ENCODE measurements at regions not wholly inside any gene's neighbourhood (a gene's known extent, or its start where the extent isn't known, plus 50 kb on each side); places are given as distances from the start of the nearest gene placed in this dataset.

- no peak overlapping the region for H3K4me2 ChIP-seq (ENCODE audit: low read length)
- no peaks in the 10 kb centered on the region for H3K36me3 ChIP-seq (replicated peaks; ENCODE audit: low read depth, low read length)
- H2AFZ ChIP-seq (ENCODE audit: low read depth, low read length), result no peak overlapping the region
- no peaks in the 10 kb centered on the region for H3K79me2 ChIP-seq (ENCODE audit: low read length)
- H4K20me1 ChIP-seq (ENCODE audit: insufficient read depth, low read length), result no peaks in the 10 kb centered on the region
- no peak for TF ChIP-seq EZH2phosphoT487 (IDR thresholded peaks at IDR 0.05; ENCODE audit: low read depth)
- TF ChIP-seq, protein P1, sequence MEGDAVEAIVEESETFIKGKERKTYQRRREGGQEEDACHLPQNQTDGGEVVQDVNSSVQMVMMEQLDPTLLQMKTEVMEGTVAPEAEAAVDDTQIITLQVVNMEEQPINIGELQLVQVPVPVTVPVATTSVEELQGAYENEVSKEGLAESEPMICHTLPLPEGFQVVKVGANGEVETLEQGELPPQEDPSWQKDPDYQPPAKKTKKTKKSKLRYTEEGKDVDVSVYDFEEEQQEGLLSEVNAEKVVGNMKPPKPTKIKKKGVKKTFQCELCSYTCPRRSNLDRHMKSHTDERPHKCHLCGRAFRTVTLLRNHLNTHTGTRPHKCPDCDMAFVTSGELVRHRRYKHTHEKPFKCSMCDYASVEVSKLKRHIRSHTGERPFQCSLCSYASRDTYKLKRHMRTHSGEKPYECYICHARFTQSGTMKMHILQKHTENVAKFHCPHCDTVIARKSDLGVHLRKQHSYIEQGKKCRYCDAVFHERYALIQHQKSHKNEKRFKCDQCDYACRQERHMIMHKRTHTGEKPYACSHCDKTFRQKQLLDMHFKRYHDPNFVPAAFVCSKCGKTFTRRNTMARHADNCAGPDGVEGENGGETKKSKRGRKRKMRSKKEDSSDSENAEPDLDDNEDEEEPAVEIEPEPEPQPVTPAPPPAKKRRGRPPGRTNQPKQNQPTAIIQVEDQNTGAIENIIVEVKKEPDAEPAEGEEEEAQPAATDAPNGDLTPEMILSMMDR (IDR thresholded peaks at IDR 0.05; ENCODE audit: low read depth, low read length), result no peak
- no peaks in the 10 kb centered on the region for H3K9me3 ChIP-seq (ENCODE audit: insufficient read depth, low read length)
- no peak overlapping the region for H3K4me3 ChIP-seq (ENCODE audit: low read length)
- H3K9ac ChIP-seq (ENCODE audit: low read length), result no peak overlapping the region
- H3K27ac ChIP-seq (ENCODE audit: low read length), result no peak overlapping the region
- H3K27me3 ChIP-seq (ENCODE audit: low read depth, low read length), result no peaks in the 10 kb centered on the region
- H3K4me1 ChIP-seq (ENCODE audit: low read length), result no peaks in the 10 kb centered on the region
Measured at GRCh38 chr5:117652036-117652957, 1077.7 kb upstream of the SEMA6A start.

DNA sequence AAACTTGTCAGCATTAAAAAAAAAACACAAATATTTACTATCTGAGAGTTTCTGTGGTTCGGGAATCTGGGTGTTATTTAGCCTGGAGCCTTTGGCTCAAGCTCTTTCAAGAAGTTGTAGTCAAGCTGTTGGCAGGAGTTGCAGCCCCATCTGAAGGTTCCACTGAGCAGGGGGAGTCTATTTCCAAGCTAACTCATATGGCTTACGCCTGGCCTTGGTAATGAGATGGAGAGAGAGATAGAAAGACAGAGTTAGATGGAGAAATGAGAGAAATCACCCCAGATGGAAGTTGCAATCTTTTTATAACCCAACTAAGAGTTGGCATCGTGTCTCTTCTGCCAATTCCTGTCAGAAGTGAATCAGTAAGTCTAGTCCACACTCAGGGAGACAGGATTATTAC is 1075.2 kb upstream of the SEMA6A start:
- H3K79me2 ChIP-seq (ENCODE audit: low read length), result no peaks in the 10 kb centered on the region
- no peaks in the 10 kb centered on the region for H3K4me1 ChIP-seq (ENCODE audit: low read length)
- no peak overlapping the region for H3K4me3 ChIP-seq (ENCODE audit: low read length)
- no peaks in the 10 kb centered on the region for H3K36me3 ChIP-seq (replicated peaks; ENCODE audit: low read depth, low read length)
- no peaks in the 10 kb centered on the region for H4K20me1 ChIP-seq (ENCODE audit: insufficient read depth, low read length)
- no peak overlapping the region for H3K4me2 ChIP-seq (ENCODE audit: low read length)
- H2AFZ ChIP-seq (ENCODE audit: low read depth, low read length), result no peak overlapping the region
- no peak overlapping the region for H3K27ac ChIP-seq (ENCODE audit: low read length)
- no peak overlapping the region for H3K9ac ChIP-seq (ENCODE audit: low read length)
- no peak for TF ChIP-seq EZH2phosphoT487 (IDR thresholded peaks at IDR 0.05; ENCODE audit: low read depth)
- TF ChIP-seq, protein P1 (IDR thresholded peaks at IDR 0.05; ENCODE audit: low read depth, low read length), result no peak
- no peaks in the 10 kb centered on the region for H3K9me3 ChIP-seq (ENCODE audit: insufficient read depth, low read length)
- no peaks in the 10 kb centered on the region for H3K27me3 ChIP-seq (ENCODE audit: low read depth, low read length)

DNA sequence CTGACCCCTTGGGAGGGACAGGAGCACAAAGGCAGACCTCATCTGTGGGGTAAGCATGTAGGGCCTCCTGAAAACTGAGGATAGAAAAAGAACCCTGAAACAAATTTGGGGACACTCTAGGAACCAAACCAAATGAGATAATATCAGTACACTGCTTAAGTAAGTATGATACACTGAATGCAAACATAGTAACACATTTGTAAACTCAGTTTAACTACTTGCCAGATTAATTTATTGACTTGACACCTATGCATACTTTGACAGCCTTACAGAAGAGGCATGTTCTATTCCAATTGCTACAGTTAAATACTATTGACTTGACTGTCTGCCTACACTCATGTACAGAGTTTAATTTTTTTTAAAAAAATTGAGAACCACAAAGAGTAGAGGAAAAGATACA is 1070.8 kb upstream of the SEMA6A start:
- H3K4me3 ChIP-seq (ENCODE audit: low read length), result no peak overlapping the region
- no peaks in the 10 kb centered on the region for H3K9me3 ChIP-seq (ENCODE audit: insufficient read depth, low read length)
- H4K20me1 ChIP-seq (ENCODE audit: insufficient read depth, low read length), result no peaks in the 10 kb centered on the region
- no peak overlapping the region for H3K9ac ChIP-seq (ENCODE audit: low read length)
- no peak overlapping the region for H2AFZ ChIP-seq (ENCODE audit: low read depth, low read length)
- H3K27me3 ChIP-seq (ENCODE audit: low read depth, low read length), result no peaks in the 10 kb centered on the region
- H3K79me2 ChIP-seq (ENCODE audit: low read length), result no peaks in the 10 kb centered on the region
- no peak overlapping the region for H3K4me2 ChIP-seq (ENCODE audit: low read length)
- H3K4me1 ChIP-seq (ENCODE audit: low read length), result no peaks in the 10 kb centered on the region
- no peaks in the 10 kb centered on the region for H3K36me3 ChIP-seq (replicated peaks; ENCODE audit: low read depth, low read length)
- no peak for TF ChIP-seq EZH2phosphoT487 (IDR thresholded peaks at IDR 0.05; ENCODE audit: low read depth)
- TF ChIP-seq, protein P1 (IDR thresholded peaks at IDR 0.05; ENCODE audit: low read depth, low read length), result no peak
- no peak overlapping the region for H3K27ac ChIP-seq (ENCODE audit: low read length)

GRCh38 chr5:117638581-117638980 is 1064.0 kb upstream of the SEMA6A start:
- H3K27me3 ChIP-seq (ENCODE audit: low read depth, low read length), result no peaks in the 10 kb centered on the region
- TF ChIP-seq, protein P1 (IDR thresholded peaks at IDR 0.05; ENCODE audit: low read depth, low read length), result no peak
- no peak for TF ChIP-seq EZH2phosphoT487 (IDR thresholded peaks at IDR 0.05; ENCODE audit: low read depth)
- no peak overlapping the region for H3K4me3 ChIP-seq (ENCODE audit: low read length)
- H3K4me1 ChIP-seq (ENCODE audit: low read length), result no peaks in the 10 kb centered on the region
- H3K79me2 ChIP-seq (ENCODE audit: low read length), result no peaks in the 10 kb centered on the region
- no peak overlapping the region for H3K4me2 ChIP-seq (ENCODE audit: low read length)
- H4K20me1 ChIP-seq (ENCODE audit: insufficient read depth, low read length), result no peaks in the 10 kb centered on the region
- no peak overlapping the region for H3K9ac ChIP-seq (ENCODE audit: low read length)
- no peak overlapping the region for H3K27ac ChIP-seq (ENCODE audit: low read length)
- H3K36me3 ChIP-seq (replicated peaks; ENCODE audit: low read depth, low read length), result no peaks in the 10 kb centered on the region
- H2AFZ ChIP-seq (ENCODE audit: low read depth, low read length), result no peak overlapping the region
- H3K9me3 ChIP-seq (ENCODE audit: insufficient read depth, low read length), result no peaks in the 10 kb centered on the region

All from OCI-LY3 (cell line).